Small intestine (tissue), 7 donors: ENCODE measurements at regions not wholly inside any gene's neighbourhood (a gene's known extent, or its start where the extent isn't known, plus 50 kb on each side); places are given as distances from the start of the nearest gene placed in this dataset.

Experiments used
- DNase-seq, 2 donors: peaks; one replicate each; pipeline versions ENCODE4 v3.0.0 to v3.0.0-alpha.2; 2013
- FAIRE-seq: peaks from 2 replicates; lab custom pipeline; 2012; peaks lifted over from hg19 to GRCh38; lab: Jason Lieb, UNC
- H3K27ac ChIP-seq, 3 donors: one replicate each; pipeline ENCODE4 v1.5.1; 2013; ENCODE audit warnings: low read length in 2 of 3, mild to moderate bottlenecking in 2 of 3, control low read depth in 1 of 3, inconsistent platforms in 1 of 3, low read depth in 1 of 3, moderate library complexity in 1 of 3
- H3K27me3 ChIP-seq, 3 donors: one replicate each; pipeline ENCODE4 v1.6.1; 2013; ENCODE audit warnings: low read length in 3 of 3, inconsistent platforms in 1 of 3; ENCODE audit not compliant: control insufficient read depth in 3 of 3, insufficient read depth in 3 of 3
- H3K36me3 ChIP-seq, 3 donors: one replicate each; pipeline ENCODE4 v1.6.1; 2013; ENCODE audit warnings: low read length in 3 of 3, inconsistent platforms in 1 of 3, low read depth in 1 of 3, mild to moderate bottlenecking in 1 of 3, moderate library complexity in 1 of 3; ENCODE audit not compliant: control insufficient read depth in 3 of 3, insufficient read depth in 2 of 3
- H3K4me1 ChIP-seq, 3 donors: one replicate each; pipeline ENCODE4 v1.6.1; 2013; ENCODE audit warnings: low read length in 2 of 3, inconsistent platforms in 1 of 3, low read depth in 1 of 3, mild to moderate bottlenecking in 1 of 3, moderate library complexity in 1 of 3; ENCODE audit not compliant: control insufficient read depth in 3 of 3, insufficient read depth in 2 of 3
- H3K4me3 ChIP-seq, 3 donors: one replicate each; pipeline ENCODE4 v1.5.1; 2013; ENCODE audit warnings: low read length in 3 of 3, control low read depth in 1 of 3, inconsistent platforms in 1 of 3, low read depth in 1 of 3, mild to moderate bottlenecking in 1 of 3, moderate library complexity in 1 of 3
- H3K9me3 ChIP-seq, 2 donors: one replicate each; pipeline ENCODE4 v1.6.1; 2013; ENCODE audit warnings: low read depth in 1 of 2, low read length in 1 of 2; ENCODE audit not compliant: control insufficient read depth in 2 of 2, insufficient read depth in 1 of 2
- WGBS, 3 donors: extraction: QIAGEN DNeasy Blood & Tissue Kit; methylation state at CpG; one replicate each; pipeline ENCODE4 v1.1.7; 2013; 5-methylcytosine and 5-hydroxymethylcytosine counted together
- donor health status: healthy with polysubstance abuse.
- donor health status: control.
- donor health status: control.
- donor health status: Bipolar disorder and iron deficiency.
- donor health status: healthy.

GRCh38 chr3:118607915-118608820, 426.5 kb downstream of the IGSF11 start:
- no peak overlapping the region for H3K27ac ChIP-seq
- peaks cover 2 to 17% of the 10 kb centered on the region in 2 donors for H3K9me3 ChIP-seq
- H3K36me3 ChIP-seq: no peaks in the 10 kb centered on the region
- WGBS, 3 donors: 81 to 85% (median 85%) methylated on average over 5 of the region's 5 CpGs
- DNase-seq: no peak
- H3K4me1 ChIP-seq: no peaks in the 10 kb centered on the region
- H3K27me3 ChIP-seq: no peaks in the 10 kb centered on the region
- FAIRE-seq: no peak
- no peak overlapping the region for H3K4me3 ChIP-seq

DNA sequence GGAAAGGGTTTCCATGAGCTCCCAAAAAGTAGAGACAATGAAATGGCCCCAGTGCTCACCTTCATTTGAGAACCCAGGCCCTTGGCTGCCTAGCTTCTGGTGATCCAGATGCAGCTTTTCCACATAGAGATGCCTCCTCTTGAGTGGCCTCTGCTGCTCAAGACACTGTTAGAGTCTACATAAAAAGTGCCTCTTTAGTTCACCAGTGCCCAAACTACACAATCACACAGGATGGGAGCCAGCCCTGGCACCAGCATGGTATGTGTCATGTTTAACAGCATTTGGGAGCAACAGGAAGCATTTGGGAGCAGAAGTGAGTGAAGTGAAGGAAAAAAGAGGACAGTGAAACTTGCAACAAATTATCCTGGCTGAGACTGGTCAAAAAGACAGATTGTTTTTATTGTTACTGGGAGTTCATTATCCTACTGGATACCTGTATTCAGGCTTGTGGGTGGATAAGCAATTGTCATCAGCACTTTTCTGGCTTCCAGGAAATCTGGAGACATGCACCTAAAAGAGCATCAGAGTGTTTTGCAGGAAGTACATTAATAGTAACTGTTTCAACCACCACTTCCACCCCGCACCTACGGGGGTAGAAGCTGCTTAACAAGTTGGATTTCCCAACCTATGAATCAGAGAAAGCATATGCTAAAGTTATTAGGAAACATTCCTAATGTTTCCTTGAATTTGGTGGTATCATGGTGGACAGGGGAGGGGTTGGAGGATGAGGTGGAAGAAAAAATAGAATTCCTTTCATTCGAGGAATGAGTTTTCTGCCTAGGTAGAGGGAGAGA, 416.2 kb downstream of the IGSF11 start:
- H3K9me3 ChIP-seq: no peaks in the 10 kb centered on the region
- no peak for DNase-seq
- no peak overlapping the region for H3K4me3 ChIP-seq
- no peaks in the 10 kb centered on the region for H3K27me3 ChIP-seq
- no peaks in the 10 kb centered on the region for H3K36me3 ChIP-seq
- no peak for FAIRE-seq
- H3K27ac ChIP-seq: no peak overlapping the region
- WGBS, 3 donors: 36 to 55% (median 42%) methylated on average over 3 of the region's 3 CpGs
- no peaks in the 10 kb centered on the region for H3K4me1 ChIP-seq

DNA sequence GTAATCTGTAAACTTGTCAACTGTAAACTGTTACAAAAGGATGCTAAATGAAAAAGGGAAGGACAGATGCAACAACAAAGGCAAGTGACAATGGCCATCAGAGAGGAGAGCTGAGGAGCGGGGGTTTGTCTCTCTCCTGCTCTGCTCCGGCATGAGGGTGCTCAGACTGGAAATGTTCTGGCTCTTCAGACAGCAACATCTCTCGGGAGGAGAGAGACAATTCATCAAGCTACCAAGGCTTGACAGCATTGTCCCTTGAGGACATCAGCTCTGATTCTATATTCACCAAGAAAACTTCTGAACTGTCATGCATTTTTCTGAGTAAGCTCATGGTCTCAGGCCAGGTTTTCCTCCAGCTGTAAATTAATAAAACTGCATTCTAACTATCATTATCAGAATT, 408.2 kb downstream of the IGSF11 start:
- Histone ChIP-seq H3K27me3 (no peaks in the 10 kb centered on the region), H3K9me3 (no peaks in the 10 kb centered on the region), H3K4me1 (no peaks in the 10 kb centered on the region), H3K4me3 (no peak overlapping the region), H3K27ac (no peak overlapping the region), H3K36me3 (no peaks in the 10 kb centered on the region)
- no peak for DNase-seq
- 36 to 62% (median 40%) methylated on average over 3 of the region's 3 CpGs for WGBS, 3 donors
- FAIRE-seq: no peak

DNA sequence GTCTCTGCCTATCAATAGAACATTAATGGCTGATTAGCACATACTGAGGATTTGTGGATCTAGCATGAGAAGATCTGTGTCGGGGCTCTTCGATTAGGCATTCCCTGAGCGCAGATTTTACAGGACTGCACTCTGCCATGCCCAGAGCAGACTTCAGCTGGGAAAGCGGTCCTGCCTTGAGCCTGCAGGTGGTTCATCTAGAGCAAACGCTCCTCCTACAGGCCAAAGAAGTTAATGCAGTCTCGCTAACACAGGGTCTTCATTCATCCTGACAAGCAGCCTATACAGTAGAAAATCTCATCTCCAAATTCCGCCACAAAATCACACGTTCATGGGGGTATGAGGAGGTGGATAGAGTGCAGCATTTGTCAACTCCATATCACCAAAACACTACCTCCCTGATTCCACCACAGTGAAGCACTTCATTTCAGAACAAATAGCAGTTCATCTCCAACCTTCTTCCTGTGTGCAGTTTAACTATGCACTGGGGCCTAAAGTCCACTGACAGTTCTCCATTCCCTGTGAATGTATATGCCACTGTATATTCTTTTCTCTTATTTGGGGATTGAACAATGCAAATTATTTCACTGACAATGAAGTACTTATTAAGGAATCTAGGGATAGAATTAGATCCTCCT, 405.8 kb downstream of the IGSF11 start:
- 6 to 8% (median 8%) methylated on average over 8 of the region's 8 CpGs for WGBS, 3 donors
- Histone ChIP-seq H3K4me1 (no peaks in the 10 kb centered on the region), H3K36me3 (no peaks in the 10 kb centered on the region), H3K27me3 (no peaks in the 10 kb centered on the region), H3K9me3 (no peaks in the 10 kb centered on the region), H3K27ac (no peak overlapping the region), H3K4me3 (no peak overlapping the region)
- peak; percentile 41 to 63 for DNase-seq
- FAIRE-seq: no peak

DNA sequence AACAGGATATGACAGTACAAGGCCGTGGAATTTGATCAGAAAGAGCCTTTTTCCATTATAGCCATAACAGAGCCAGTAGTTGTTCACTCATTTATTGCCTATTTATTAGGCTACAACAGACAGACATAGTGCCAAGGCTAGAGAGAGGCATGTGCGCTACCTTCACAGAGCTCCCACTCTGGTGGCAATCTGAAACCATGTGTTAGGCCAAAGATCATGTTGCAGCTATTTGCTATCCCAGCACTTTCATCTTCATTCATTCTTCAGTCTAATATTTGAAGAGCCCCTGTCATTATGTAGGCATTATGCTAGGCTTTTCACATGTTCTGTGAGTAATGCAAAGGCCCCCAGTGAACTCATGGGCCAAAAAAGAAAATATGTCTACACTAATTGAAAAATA, 404.8 kb downstream of the IGSF11 start:
- no peak for FAIRE-seq

GRCh38 chr3:118635711-118636110, 398.9 kb downstream of the IGSF11 start:
- Histone ChIP-seq H3K27me3 (no peaks in the 10 kb centered on the region), H3K36me3 (no peaks in the 10 kb centered on the region), H3K9me3 (no peaks in the 10 kb centered on the region), H3K4me3 (no peak overlapping the region), H3K27ac (no peak overlapping the region), H3K4me1 (no peaks in the 10 kb centered on the region)
- FAIRE-seq (no peak), DNase-seq (no peak)
- 33 to 54% (median 52%) methylated on average over 1 of the region's 1 CpG for WGBS, 3 donors

More for the DNA sequence above, 404.8 kb downstream of the IGSF11 start:
- DNase-seq: no peak
- H3K9me3 ChIP-seq: no peaks in the 10 kb centered on the region
- WGBS, 3 donors: 81 to 87% (median 83%) methylated on average over 2 of the region's 2 CpGs
- H3K27ac ChIP-seq: no peak overlapping the region
- H3K36me3 ChIP-seq: no peaks in the 10 kb centered on the region
- H3K27me3 ChIP-seq: no peaks in the 10 kb centered on the region
- no peaks in the 10 kb centered on the region for H3K4me1 ChIP-seq
- no peak overlapping the region for H3K4me3 ChIP-seq

DNA sequence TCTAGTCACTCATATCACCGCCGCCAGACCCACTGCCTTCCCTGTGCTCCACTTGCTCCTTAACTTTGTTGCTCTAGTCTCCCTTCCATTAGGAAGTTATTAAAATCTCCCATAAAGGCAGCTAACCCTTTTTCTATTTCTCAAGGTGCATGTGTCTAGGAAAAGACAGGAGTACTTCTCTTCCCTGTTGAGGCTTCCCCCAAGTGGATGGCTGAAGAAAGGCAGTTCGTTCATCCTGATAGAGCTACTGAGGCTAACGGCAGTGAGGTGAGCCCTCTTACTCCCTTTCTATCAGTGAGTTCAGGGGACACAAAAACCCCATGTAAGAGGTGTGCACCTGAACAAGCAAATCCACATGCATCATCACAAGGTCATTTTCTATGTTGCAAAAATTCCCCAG, 397.8 kb downstream of the IGSF11 start:
- WGBS, 3 donors: 59 to 69% (median 59%) methylated on average over 4 of the region's 4 CpGs
- no peak overlapping the region for H3K4me3 ChIP-seq
- FAIRE-seq: no peak
- H3K27ac ChIP-seq: no peak overlapping the region
- H3K9me3 ChIP-seq: no peaks in the 10 kb centered on the region
- DNase-seq: no peak
- no peaks in the 10 kb centered on the region for H3K4me1 ChIP-seq
- H3K36me3 ChIP-seq: no peaks in the 10 kb centered on the region
- H3K27me3 ChIP-seq: no peaks in the 10 kb centered on the region

- no peak for FAIRE-seq
Measured at GRCh38 chr3:118637846-118638245, 396.8 kb downstream of the IGSF11 start.

More at GRCh38 chr3:118637846-118638245, 396.8 kb downstream of the IGSF11 start:
- no peak overlapping the region for H3K4me3 ChIP-seq
- H3K36me3 ChIP-seq: no peaks in the 10 kb centered on the region
- H3K27me3 ChIP-seq: no peaks in the 10 kb centered on the region
- no peaks in the 10 kb centered on the region for H3K4me1 ChIP-seq
- WGBS, 3 donors: 56 to 71% (median 69%) methylated on average over 9 of the region's 9 CpGs
- H3K9me3 ChIP-seq: no peaks in the 10 kb centered on the region
- DNase-seq: no peak
- H3K27ac ChIP-seq: no peak overlapping the region
